Heart right ventricle (tissue), 16 donors: ENCODE measurements at regions not wholly inside any gene's neighbourhood (a gene's known extent, or its start where the extent isn't known, plus 50 kb on each side); places are given as distances from the start of the nearest gene placed in this dataset.

Experiments used
- ATAC-seq, 8 donors: fragments of 200-7000 bp; cut with Tn5 transposase; one replicate each; pipeline ENCODE4 v1.9.1; 2020; ENCODE audit warnings: mild to moderate bottlenecking in 8 of 8, moderate library complexity in 8 of 8, moderate number of reproducible peaks in 1 of 8
- DNase-seq, 2 donors: peaks; one replicate each; pipeline ENCODE4 v3.0.0-alpha.2; 2020
- H3K27ac ChIP-seq, 10 donors: fragments of 200-600 bp; sonication (generic) in 2 of 10; one replicate each; pipeline versions ENCODE4 v1.5.0 to v1.8.0; 2020 to 2022; ENCODE audit warnings: mild to moderate bottlenecking in 3 of 10
- H3K27me3 ChIP-seq, 7 donors: fragments of 200-600 bp; one replicate each; pipeline ENCODE4 v1.8.0; 2021 to 2022; ENCODE audit warnings: mild to moderate bottlenecking in 2 of 7
- H3K36me3 ChIP-seq, 9 donors: fragments of 200-600 bp; sonication (generic) in 1 of 9; one replicate each; pipeline versions ENCODE4 v1.5.0 to v1.8.0; 2020 to 2022; ENCODE audit warnings: mild to moderate bottlenecking in 2 of 9
- H3K4me1 ChIP-seq, 9 donors: fragments of 200-600 bp; sonication (generic) in 1 of 9; one replicate each; pipeline versions ENCODE4 v1.5.0 to v1.8.0; 2020 to 2022; ENCODE audit warnings: mild to moderate bottlenecking in 4 of 9
- H3K4me3 ChIP-seq, 10 donors: fragments of 200-600 bp; sonication (generic) in 2 of 10; one replicate each; pipeline versions ENCODE4 v1.5.0 to v1.8.0; 2020 to 2022; ENCODE audit warnings: mild to moderate bottlenecking in 7 of 10, moderate library complexity in 2 of 10
- H3K9me3 ChIP-seq, 11 donors: fragments of 200-600 bp in 10 of 11; sonication (generic) in 2 of 11; one replicate each; pipeline versions ENCODE4 v1.5.0 to v1.8.0; 2013 to 2022; ENCODE audit warnings: mild to moderate bottlenecking in 2 of 11, control low read depth in 1 of 11, moderate library complexity in 1 of 11
- CTCF ChIP-seq, 9 donors: fragments of 200-600 bp; sonication (generic) in 2 of 9; IDR thresholded peaks; one replicate each; pipeline versions ENCODE4 v1.5.0 to v1.8.0; 2021 to 2022; ENCODE audit warnings: antibody characterized with exemption in 9 of 9, mild to moderate bottlenecking in 5 of 9, moderate library complexity in 1 of 9
- WGBS, 2 donors: extraction: QIAGEN DNeasy Blood & Tissue Kit; methylation state at CpG; one replicate each; pipeline ENCODE4 v1.1.7; 2013; ENCODE audit warnings: inconsistent platforms in 1 of 2; 5-methylcytosine and 5-hydroxymethylcytosine counted together
- intact Hi-C, 10 donors: fragments of 100-400 bp; cut with DNase I; formaldehyde crosslinking; loops; one replicate each; pipeline versions ENCODE4 v1.11.1 to v1.14.2; 2022
- donor health status: Arrhythmogenic right ventricular cardiomyopathy.
- donor health status: ischemic (EF 13 %, LVEDD 7.1; RV severe dilation, severe dysfunction).
- donor health status: healthy with polysubstance abuse.
- donor health status: DM: no; HTN: yes; CAD: no.
- donor health status: DM: no; HTN: no; CAD: no.
- donor health status: ischemic (EF 25% LVEDD 6.9; RV normal size, moderate dysfunction).
- donor health status: ischemic (EF 25% LVEDD 5.7; RV mildly dilated, moderate dysfunction).
- donor health status: healthy.
- donor health status: DM: yes; HTN: yes; CAD: no.
- donor health status: Ischemic cardiomyopathy.
- donor health status: ischemic (EF 35%, LVEDD 5.7; RV mildly dilated, moderate dysfunction).
- donor health status: nonischemic (EF 11% LVEDD 7.7; RV severe dilation, severe dysfunction).
- donor health status: DM: yes; HTN: yes; CAD: no.
- donor health status: PGD.
- donor health status: ischemic (EF 29% LVEDD 5.4; RV normal size, mild dysfunction).
- donor health status: nonischemic (EF 23%, LVEDD 6.1; RV moderate dilation, normal function).

- peaks cover 0 to 24% (median 5%) of the 10 kb centered on the region in 7 donors for H3K27me3 ChIP-seq
- intact Hi-C loops: loop anchor here in 5 of 10 donors (2.0 to 10.0 kb wide), 3 partner anchors 99 to 271 kb away; partner anchors contain the start of gene INSIG1 (in 1 of the 5)
- ATAC-seq: no peak
- H3K27ac ChIP-seq: no peak overlapping the region
- no peak overlapping the region for H3K4me3 ChIP-seq
- TF ChIP-seq CTCF (IDR thresholded peaks at IDR 0.05): no peak
- 55 to 67% methylated on average over 1 of the region's 1 CpG for WGBS, 2 donors
- DNase-seq: no peak
- H3K4me1 ChIP-seq: no peaks in the 10 kb centered on the region
- H3K9me3 ChIP-seq: peaks cover 0 to 29% (median 14%) of the 10 kb centered on the region in 11 donors
- H3K36me3 ChIP-seq: no peaks in the 10 kb centered on the region
Observed at GRCh38 chr7:155195939-155196523, 101.6 kb upstream of the INSIG1 start.

GRCh38 chr7:155198196-155198892, 99.3 kb upstream of the INSIG1 start:
- DNase-seq: no peak
- 81 to 87% methylated on average over 22 of the region's 22 CpGs for WGBS, 2 donors
- TF ChIP-seq CTCF (IDR thresholded peaks at IDR 0.05): no peak
- H3K27me3 ChIP-seq: peaks cover 0 to 17% (median 0%) of the 10 kb centered on the region in 7 donors
- H3K36me3 ChIP-seq: no peaks in the 10 kb centered on the region
- H3K27ac ChIP-seq: no peak overlapping the region
- ATAC-seq: no peak
- no peaks in the 10 kb centered on the region for H3K4me1 ChIP-seq
- intact Hi-C loops: loop anchor here in 4 of 10 donors (10.0 kb wide), 2 partner anchors 96 to 274 kb away; partner anchors contain the start of gene INSIG1 (in 1 of the 4)
- no peak overlapping the region for H3K4me3 ChIP-seq
- H3K9me3 ChIP-seq: peaks cover 0 to 29% (median 14%) of the 10 kb centered on the region in 11 donors

GRCh38 chr7:155198901-155199845, 98.5 kb upstream of the INSIG1 start:
- intact Hi-C loops: loop anchor here in 4 of 10 donors (10.0 kb wide), 2 partner anchors 96 to 274 kb away; partner anchors contain the start of gene INSIG1 (in 1 of the 4)
- no peak for ATAC-seq
- Histone ChIP-seq H3K4me1 (no peaks in the 10 kb centered on the region), H3K36me3 (no peaks in the 10 kb centered on the region), H3K27me3 (peaks cover 0 to 19% (median 0%) of the 10 kb centered on the region in 7 donors), H3K27ac (no peak overlapping the region), H3K4me3 (no peak overlapping the region), H3K9me3 (peaks cover 0 to 29% (median 14%) of the 10 kb centered on the region in 11 donors)
- no peak for TF ChIP-seq CTCF (IDR thresholded peaks at IDR 0.05)
- DNase-seq: no peak
- 80 to 82% methylated on average over 13 of the region's 13 CpGs for WGBS, 2 donors
